ENCODE measurements at regions not wholly inside any gene's neighbourhood (a gene's known extent, or its start where the extent isn't known, plus 50 kb on each side); places are given as distances from the start of the nearest gene placed in this dataset.

- Histone ChIP-seq H2AFZ (ENCODE audit: low read length) (no peak overlapping the region), H3K18ac (ENCODE audit: extremely low read depth, low read length) (no peak overlapping the region), H4K5ac (ENCODE audit: insufficient read length, low read depth, low read length) (no peak overlapping the region), H3K79me1 (ENCODE audit: low read depth, low read length) (no peaks in the 10 kb centered on the region), H3K23me2 (ENCODE audit: low read depth, low read length) (no peaks in the 10 kb centered on the region), H3K9me3 (ENCODE audit: insufficient read depth in 2 of 2, low read depth in 1 of 2, low read length in 1 of 2) (no peaks in the 10 kb centered on the region), H3K9ac (replicated peaks in 1 of 4; ENCODE audit: extremely low read depth in 1 of 4, low read depth in 3 of 4, low read length in 3 of 4) (no peak overlapping the region), H3K4ac (replicated peaks; ENCODE audit: insufficient read length, low read depth, low read length) (no peak overlapping the region), H3K4me1 (replicated peaks in 1 of 4; ENCODE audit: control insufficient read depth in 3 of 4, insufficient read depth in 4 of 4, low read length in 3 of 4) (peaks cover 0 to 4% (median 1%) of the 10 kb centered on the region in 4 experiments; a peak in 2 of 7 replicates), H3K23ac (ENCODE audit: insufficient read length) (no peak overlapping the region), H2BK5ac (ENCODE audit: low read depth, low read length) (no peak overlapping the region), H2BK12ac (ENCODE audit: low read depth, low read length) (no peak overlapping the region), H2BK20ac (ENCODE audit: low read length) (no peak overlapping the region), H4K20me1 (replicated peaks in 1 of 2; ENCODE audit: control insufficient read depth in 1 of 2, insufficient read depth in 2 of 2, low read length in 2 of 2) (no peaks in the 10 kb centered on the region), H3K4me3 (ENCODE audit: extremely low read depth in 1 of 4, insufficient read depth in 2 of 4, low read depth in 3 of 4, low read length in 4 of 4) (no peak overlapping the region), H4K91ac (replicated peaks; ENCODE audit: insufficient read length, low read length) (no peak overlapping the region), H3K4me2 (ENCODE audit: insufficient read depth in 1 of 2, low read depth in 2 of 2, low read length in 2 of 2) (no peak overlapping the region), H4K8ac (ENCODE audit: extremely low read depth, insufficient read depth, low read length) (no peak overlapping the region), H2BK15ac (ENCODE audit: low read length) (no peak overlapping the region), H3K56ac (replicated peaks; ENCODE audit: insufficient read length, low read depth, low read length) (no peak overlapping the region), H3K36me3 (ENCODE audit: control insufficient read depth in 2 of 4, insufficient read depth in 4 of 4, low read length in 3 of 4) (no peaks in the 10 kb centered on the region), H3K27ac (ENCODE audit: low read depth, low read length) (no peak overlapping the region), H2BK120ac (replicated peaks; ENCODE audit: low read depth, low read length) (no peak overlapping the region), H3K27me3 (replicated peaks in 1 of 4; ENCODE audit: control insufficient read depth in 3 of 4, extremely low read depth in 1 of 4, insufficient read depth in 3 of 4, low read length in 3 of 4) (no peaks in the 10 kb centered on the region), H3K79me2 (ENCODE audit: control insufficient read depth in 1 of 2, insufficient read depth in 2 of 2, low read length in 2 of 2) (no peaks in the 10 kb centered on the region), H2AK5ac (ENCODE audit: low read depth, low read length) (no peak overlapping the region), H3K14ac (ENCODE audit: insufficient read length) (no peak overlapping the region)
- no peak for FAIRE-seq
- CTCF ChIA-PET (ENCODE audit: partially characterized antibody), result interaction anchor here (0.6 kb wide), 1 partner anchor 15 kb away, joined by 3 read pairs; no protein-coding TSS in a partner anchor
- POLR2A ChIA-PET (ENCODE audit: partially characterized antibody), result no interaction called here
- DNase-seq (ENCODE audit: low read depth in 1 of 2, low spot score in 2 of 2), result no peak
- 90% methylated on average over 1 of the region's 1 CpG; no CpG with 5 or more reads in 1 of the 2 experiments for WGBS, 2 experiments (ENCODE audit: extremely low coverage in 1 of 2, insufficient coverage in 1 of 2, insufficient read length in 1 of 2, insufficient replicate concordance in 2 of 2, low coverage in 1 of 2, low lambda C conversion rate in 2 of 2, missing lambda C conversion rate in 1 of 2)
- TF ChIP-seq CREB1 (IDR thresholded peaks at IDR 0.05) (no peak), JUN (IDR thresholded peaks at IDR 0.05; ENCODE audit: low read depth, low read length) (no peak), SRF (IDR thresholded peaks at IDR 0.05; ENCODE audit: low read depth, low read length) (no peak), GABPA (IDR thresholded peaks at IDR 0.05; ENCODE audit: borderline replicate concordance, insufficient read depth, low read length) (no peak)
Observed at GRCh38 chr6:115441651-115442050, 619.0 kb downstream of the FRK start.
